HG02763 (cell line): ENCODE measurements at regions not wholly inside any gene's neighbourhood (a gene's known extent, or its start where the extent isn't known, plus 50 kb on each side); places are given as distances from the start of the nearest gene placed in this dataset.

Source experiments
- ATAC-seq: cut with Tn5 transposase; IDR thresholded peaks from one replicate; pipeline ENCODE4 v1.9.1; 2021; ENCODE audit warnings: mild to moderate bottlenecking, moderate library complexity; ENCODE audit not compliant: unreplicated experiment

- no peak for ATAC-seq
These were observed 265.4 kb upstream of the TET2 start for GRCh38 chr4:104881136-104881886.

DNA sequence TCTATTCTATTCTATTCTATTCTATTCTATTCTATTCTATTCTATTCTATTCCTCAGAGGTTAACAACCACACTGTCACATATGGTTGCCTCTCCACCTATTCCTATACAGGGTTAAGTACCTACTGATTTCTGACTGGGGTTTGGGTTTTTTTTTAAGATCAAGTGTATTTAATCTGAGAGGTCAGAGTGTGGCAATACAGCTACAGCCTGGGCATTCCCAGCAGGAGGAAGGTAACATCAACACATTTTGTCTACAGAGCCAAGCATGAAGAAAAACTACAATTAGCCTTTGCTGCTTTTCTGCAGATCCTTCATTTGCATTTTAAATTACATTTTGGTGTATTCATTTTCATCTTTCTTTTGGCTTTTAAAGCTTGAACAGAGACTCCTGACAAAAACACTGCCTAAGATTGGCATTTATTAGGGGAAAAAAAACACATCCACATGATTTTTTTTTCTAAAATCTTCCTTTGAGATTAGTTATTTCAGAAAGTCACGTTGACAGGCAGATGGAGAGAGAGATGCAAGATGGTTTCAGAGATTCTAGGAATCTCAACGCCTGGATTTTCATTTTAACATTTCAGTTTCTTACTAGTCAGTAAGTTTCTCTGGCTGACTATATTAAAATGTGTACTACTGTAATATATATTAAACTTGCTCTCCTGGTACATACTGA, 255.9 kb upstream of the TET2 start:
- ATAC-seq = no peak

DNA sequence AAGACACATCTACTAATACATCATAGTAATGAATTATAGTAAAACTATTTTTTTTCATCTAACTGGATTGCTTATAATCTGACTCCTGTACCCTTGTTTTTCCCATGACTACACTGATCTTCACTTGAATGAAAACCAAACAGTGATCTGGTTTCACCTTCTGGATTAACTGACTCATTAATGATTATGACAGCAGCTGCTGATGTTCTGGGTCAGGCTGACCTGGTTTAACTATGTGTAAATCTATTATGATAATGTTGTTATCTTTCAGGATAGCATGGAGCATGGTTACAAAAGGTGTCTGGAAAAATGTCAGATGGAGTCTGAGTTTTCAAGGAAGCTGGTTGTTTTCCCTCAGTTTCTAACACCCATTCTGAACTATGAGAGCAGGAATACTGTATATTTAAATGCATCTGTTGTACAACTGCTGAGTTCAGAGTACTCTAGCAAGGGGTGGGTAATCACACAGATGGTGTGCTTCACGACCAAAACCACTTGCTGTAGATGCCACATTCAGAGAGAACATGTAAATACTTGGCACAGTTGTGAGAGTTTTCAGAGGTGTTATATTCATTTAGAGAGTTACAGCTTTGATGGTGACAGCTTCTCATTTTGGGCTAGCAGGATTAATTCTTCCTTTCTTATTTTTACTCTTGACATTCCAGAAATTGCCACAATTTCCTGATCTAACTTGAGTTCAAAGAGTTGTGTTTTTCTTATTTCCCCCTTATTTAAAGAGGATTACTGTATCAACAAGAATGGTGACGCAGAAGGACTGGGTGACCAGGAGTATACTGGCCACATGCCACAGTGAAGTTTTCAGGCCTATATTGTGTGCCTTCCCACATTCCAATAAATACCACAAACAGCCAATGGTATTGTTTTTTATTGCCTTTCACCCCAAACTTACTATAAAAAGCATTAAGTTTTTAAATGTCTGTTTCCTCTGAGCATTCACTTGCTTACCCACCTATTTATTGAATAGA, 249.7 kb upstream of the TET2 start:
- peak; percentile 68 for ATAC-seq

DNA sequence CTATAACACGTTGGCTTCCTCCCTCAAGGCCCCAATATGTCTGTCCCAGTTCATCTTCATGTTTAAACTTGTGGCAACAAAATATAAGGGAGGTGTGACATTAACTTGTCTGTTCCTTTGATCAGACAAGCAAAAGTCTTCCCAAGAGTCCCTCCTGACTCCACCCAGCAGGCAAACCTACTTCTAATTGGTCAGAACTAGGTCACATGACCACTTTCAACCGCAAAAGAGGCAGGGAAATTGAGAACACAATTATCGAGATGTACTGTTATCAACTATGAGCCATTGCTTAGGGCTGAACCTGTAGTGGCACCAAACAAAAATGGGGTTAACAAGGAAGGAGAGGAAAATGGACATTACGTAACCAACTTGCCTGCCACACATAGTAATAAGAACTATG, 246.8 kb upstream of the TET2 start:
- no peak for ATAC-seq

DNA sequence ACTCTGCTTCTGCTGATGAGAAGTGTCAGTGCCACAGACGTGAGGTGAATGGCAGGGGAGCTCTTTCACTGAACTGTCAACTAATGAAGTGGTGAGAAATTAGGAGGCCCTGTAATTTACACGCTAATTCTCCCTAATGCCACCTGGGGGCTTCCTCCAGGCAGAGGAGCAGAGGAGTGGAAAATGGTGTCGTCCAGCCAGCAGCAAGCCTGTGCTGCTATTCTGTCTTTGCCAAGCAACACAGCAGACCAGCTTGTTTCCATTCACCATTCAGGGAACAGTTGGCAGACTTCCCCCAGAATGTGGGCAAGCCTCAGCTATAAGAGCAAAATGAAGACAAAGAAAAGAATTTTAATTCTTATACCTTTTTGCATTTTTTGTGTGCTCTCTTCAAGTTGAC, 245.2 kb upstream of the TET2 start:
- no peak for ATAC-seq

- ATAC-seq = no peak
These were observed 244.6 kb upstream of the TET2 start for GRCh38 chr4:104901961-104902605.

DNA sequence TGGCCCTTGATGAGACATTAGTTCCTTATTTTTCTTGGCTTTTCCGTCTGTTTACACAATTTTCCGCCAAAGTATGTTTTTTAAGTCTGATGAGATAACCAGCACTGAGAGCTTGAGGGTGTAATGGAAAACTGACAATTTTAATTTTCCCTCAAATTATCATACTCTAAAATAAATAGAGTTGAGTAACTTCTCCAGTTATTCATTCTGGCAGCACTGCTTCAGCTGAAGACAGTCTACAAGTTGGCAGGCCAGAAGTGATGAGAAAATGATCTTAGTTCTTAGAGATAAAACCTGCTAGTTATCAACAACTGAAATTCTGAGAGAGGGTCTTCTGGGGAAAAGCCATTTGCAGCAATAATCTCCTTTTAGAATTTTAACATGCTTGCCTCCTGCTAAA, 241.6 kb upstream of the TET2 start:
- ATAC-seq = no peak

DNA sequence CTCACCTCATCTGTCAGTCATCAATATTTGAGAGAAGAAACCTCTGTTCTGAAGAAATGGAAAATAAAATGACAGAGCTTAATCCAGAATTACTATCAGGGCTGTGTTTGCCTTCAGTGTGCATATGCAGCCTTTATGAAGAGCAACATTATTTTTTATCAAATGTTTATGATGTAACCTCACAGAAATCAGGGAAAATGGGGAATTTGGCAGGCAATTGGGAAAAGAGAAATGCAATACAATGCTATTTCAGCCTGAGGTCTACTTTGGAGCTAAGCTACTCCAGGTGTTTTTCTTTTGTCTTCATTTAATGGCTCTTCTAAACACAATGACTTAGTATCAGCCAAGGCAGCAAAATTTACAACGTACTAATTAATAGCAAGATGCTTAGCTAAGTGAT, 241.1 kb upstream of the TET2 start:
- ATAC-seq = no peak

DNA sequence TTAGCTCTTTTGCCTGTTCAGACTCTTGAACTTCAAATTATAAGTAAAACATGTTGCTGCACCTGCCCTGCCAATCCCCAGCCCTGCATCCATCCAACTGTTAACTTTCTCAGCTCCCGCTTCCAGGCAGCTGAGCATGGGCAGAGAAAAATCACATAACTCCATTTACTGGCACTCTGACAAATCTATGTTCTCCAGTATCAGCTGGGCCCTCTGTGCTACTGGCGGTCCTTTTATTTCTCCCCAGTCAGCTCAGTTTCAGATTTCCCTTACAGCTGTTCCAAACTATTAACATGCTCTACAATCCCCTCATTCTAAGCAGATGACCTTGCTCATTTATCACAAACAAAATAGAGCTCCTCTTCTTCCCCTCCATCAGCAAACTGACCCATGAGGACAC, 240.4 kb upstream of the TET2 start:
- ATAC-seq = no peak

DNA sequence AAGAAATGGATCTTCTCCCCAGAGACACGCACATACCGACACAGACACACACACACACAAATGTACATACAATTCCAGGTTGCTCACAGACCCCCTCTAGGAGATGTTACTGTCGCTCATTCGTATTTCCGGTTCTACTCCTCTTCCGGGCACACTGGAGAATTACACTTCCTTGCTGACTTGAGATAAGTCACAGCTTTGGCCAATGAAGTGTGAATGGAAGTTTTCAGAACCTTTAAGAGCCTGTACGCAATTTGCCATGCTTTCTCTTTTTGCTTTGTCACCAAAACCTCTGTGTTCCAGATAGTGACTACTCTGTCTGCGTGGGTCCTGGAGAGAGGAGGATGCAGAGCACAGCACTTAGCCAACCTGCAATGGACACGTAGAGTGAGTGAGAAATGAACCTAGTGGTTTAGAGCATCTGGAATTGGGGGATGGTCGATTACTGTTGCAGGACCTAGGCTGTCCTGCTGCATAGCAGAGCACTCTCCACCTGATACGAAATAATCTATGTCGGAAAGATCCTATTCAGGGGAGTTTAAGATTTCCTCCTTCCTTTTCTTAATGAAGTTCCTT, 239.5 kb upstream of the TET2 start:
- ATAC-seq = no peak

DNA sequence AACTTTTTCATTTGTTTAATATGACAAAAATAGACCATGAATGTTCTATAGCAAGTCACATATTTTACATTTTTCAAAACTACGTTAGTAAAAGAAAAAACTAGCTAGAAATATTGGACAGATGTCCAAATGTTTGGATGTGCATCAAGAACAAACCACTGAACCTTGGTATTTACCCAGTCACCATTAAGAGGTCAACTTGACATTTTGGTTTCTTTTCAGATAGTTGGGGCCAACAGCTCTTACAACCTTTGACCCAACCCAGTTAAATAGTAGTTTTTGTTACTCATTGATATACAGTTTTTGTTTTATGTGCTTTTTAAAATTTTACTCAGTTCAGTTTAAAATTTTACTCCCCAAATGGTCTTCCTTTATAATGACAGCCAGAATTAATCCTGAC, 238.7 kb upstream of the TET2 start:
- ATAC-seq = no peak

DNA sequence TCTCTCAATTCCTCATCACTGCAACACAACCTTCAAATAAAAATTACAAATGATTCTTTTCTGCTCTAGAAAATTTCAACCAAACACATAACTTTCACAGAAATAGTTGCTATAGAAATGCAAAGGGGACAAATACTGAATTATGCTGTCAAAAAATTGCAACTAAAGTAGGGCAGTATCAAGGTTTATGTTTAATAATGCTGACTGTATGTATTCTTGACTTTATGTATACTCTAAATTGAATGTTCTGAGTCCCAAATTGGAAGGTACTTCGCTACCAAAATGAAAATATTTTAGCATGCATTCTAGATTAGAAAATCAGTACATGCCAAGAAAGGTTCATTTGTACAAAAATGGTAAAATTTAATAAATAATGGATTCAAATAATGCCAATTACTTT, 237.3 kb upstream of the TET2 start:
- ATAC-seq = no peak

DNA sequence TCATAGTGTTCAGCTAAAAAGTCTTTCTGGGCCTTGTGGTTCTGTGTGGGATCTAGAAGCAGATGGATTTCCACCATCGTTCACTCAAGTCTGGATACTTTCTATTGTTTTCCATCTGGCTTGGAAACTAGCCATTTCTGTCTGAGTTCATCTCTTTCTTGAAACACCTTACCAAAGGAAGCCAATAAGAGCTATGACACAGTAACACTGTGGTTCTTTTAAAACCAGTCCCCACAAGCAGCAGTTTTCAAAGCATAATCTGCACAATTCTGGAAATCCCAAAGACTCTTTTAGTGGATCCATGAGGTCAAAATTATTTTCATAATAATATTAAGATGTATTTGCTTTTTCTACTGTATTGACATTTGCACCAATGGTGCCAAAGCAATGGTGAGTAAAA, 234.2 kb upstream of the TET2 start:
- ATAC-seq = no peak

DNA sequence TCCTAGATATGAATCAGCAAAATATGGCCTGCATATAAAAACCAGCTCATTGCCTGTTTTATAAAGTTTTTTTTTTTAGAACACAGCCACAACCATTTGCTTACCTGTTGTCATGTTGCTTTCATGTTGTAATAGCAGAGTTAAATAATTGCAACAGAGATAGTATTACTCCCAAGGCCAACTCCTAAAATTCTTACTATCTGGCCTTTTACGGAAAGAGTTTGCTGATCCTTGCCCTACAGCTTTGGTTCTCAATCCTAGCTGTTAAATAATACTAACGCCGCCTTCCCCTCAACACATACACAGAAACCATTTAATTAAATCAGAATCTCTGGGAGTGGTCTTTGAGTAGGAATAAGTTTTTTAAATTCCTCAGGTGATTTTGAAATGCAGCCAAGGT, 231.3 kb upstream of the TET2 start:
- no peak for ATAC-seq

GRCh38 chr4:104915864-104916263, 230.8 kb upstream of the TET2 start:
- no peak for ATAC-seq

DNA sequence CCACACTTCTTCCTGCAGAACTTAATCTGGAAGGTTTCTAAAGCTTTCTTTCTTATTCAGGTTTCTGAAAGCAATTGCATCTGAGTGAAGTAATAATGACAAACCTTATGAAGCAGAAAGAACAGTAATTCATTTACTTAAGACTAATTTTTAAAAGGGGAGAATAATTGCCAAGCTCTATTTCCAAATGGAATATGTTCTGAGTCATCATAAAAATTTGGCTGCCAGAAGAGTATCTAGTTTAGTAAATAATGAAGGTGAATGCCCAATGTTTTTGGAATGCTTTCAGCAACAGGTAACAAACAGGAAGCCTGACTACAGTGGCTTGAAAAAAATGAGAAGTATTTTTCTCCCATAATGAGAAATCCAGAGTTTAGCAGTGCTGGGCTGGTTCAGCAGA, 227.3 kb upstream of the TET2 start:
- ATAC-seq = no peak

- peak; percentile 18 for ATAC-seq
These were observed 216.4 kb upstream of the TET2 start for GRCh38 chr4:104930298-104930697.

GRCh38 chr4:104930745-104931736, 215.6 kb upstream of the TET2 start:
- ATAC-seq = peak; percentile 73

DNA sequence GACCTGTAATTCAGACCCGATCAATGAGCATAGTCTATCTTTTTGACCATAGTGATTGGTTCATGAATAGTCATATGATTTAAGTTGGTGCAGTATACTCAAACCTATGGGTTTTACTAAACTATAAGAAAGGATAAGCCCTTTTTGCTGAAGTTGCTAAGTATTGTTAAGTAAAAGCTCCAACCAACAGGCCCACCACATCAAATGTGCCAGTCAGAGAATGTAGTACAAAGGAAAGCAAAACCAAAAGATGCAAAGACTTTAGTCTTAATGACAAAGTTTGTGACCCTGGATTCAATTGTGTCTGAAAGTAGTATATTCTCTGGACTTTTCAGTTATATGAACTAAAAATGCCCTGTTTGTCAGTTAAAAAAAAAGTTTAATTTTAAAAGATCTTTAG, 208.1 kb upstream of the TET2 start:
- ATAC-seq = no peak

- ATAC-seq = no peak
These were observed 205.7 kb upstream of the TET2 start for GRCh38 chr4:104940927-104941326.
